Trophoblast cell (in vitro differentiated cells and primary cell): ENCODE measurements at regions not wholly inside any gene's neighbourhood (a gene's known extent, or its start where the extent isn't known, plus 50 kb on each side); places are given as distances from the start of the nearest gene placed in this dataset.

Experiments
- DNase-seq, 2 donors: peaks; one replicate each; pipeline ENCODE4 v3.0.0-alpha.2; 2016
- H2AFZ ChIP-seq: 2 replicates; pipeline ENCODE4 v1.6.1; 2013; ENCODE audit warnings: low read length, moderate library complexity, mild to moderate bottlenecking; ENCODE audit not compliant: insufficient read depth, poor library complexity
- H2AK5ac ChIP-seq: 2 replicates; pipeline ENCODE4 v1.6.1; 2013; ENCODE audit warnings: mild to moderate bottlenecking, low read length
- H2BK120ac ChIP-seq: 2 replicates; pipeline ENCODE4 v1.6.1; 2013; ENCODE audit warnings: low read length, mild to moderate bottlenecking, moderate library complexity; ENCODE audit not compliant: insufficient read depth, poor library complexity
- H2BK12ac ChIP-seq: 2 replicates; pipeline ENCODE4 v1.6.1; 2013; ENCODE audit warnings: mild to moderate bottlenecking, low read length, moderate library complexity
- H2BK5ac ChIP-seq: 2 replicates; pipeline ENCODE4 v1.6.1; 2013; ENCODE audit warnings: low read length, low read depth, moderate library complexity, mild to moderate bottlenecking; ENCODE audit not compliant: poor library complexity
- H3K14ac ChIP-seq: 2 replicates; pipeline ENCODE4 v1.6.1; 2013; ENCODE audit warnings: mild to moderate bottlenecking, low read length
- H3K18ac ChIP-seq: 2 replicates; pipeline ENCODE4 v1.6.1; 2013; ENCODE audit warnings: mild to moderate bottlenecking, low read length
- H3K23ac ChIP-seq: 2 replicates; pipeline ENCODE4 v1.6.1; 2013; ENCODE audit warnings: low read length
- H3K27ac ChIP-seq: 2 replicates; pipeline ENCODE4 v1.5.1; 2013; ENCODE audit warnings: low read depth, mild to moderate bottlenecking, inconsistent platforms, low read length, moderate library complexity
- H3K27me3 ChIP-seq: 2 replicates; pipeline ENCODE4 v1.6.1; 2013; ENCODE audit warnings: inconsistent platforms, mild to moderate bottlenecking, low read length, moderate library complexity; ENCODE audit not compliant: insufficient read depth
- H3K36me3 ChIP-seq, 2 experiments: 1 replicate in 1 of 2; 2 replicates in 1 of 2; pipeline ENCODE4 v1.6.1; 2013; ENCODE audit warnings: low read length in 2 of 2, mild to moderate bottlenecking in 2 of 2, moderate library complexity in 1 of 2; ENCODE audit not compliant: insufficient read depth in 2 of 2, control insufficient read depth in 1 of 2
- H3K4ac ChIP-seq: 2 replicates; pipeline ENCODE4 v1.6.1; 2013; ENCODE audit warnings: low read depth, mild to moderate bottlenecking, low read length, moderate library complexity
- H3K4me1 ChIP-seq, 2 experiments: 1 replicate in 1 of 2; 2 replicates in 1 of 2; pipeline ENCODE4 v1.6.1; 2013; ENCODE audit warnings: low read length in 2 of 2, mild to moderate bottlenecking in 2 of 2, moderate library complexity in 1 of 2; ENCODE audit not compliant: insufficient read depth in 2 of 2, control insufficient read depth in 1 of 2
- H3K4me2 ChIP-seq: 2 replicates; pipeline ENCODE4 v1.6.1; 2013; ENCODE audit warnings: inconsistent platforms, mild to moderate bottlenecking, low read length, moderate library complexity
- H3K4me3 ChIP-seq: 2 replicates; pipeline ENCODE4 v1.5.1; 2013; ENCODE audit warnings: mild to moderate bottlenecking, low read depth, low read length, inconsistent platforms
- H3K79me1 ChIP-seq: one replicate; pipeline ENCODE4 v1.6.1; 2013; ENCODE audit warnings: low read length
- H3K79me2 ChIP-seq: 2 replicates; pipeline ENCODE4 v1.6.1; 2013; ENCODE audit warnings: low read length, mild to moderate bottlenecking; ENCODE audit not compliant: control insufficient read depth, insufficient read depth, poor library complexity
- H3K9ac ChIP-seq: 2 replicates; pipeline ENCODE4 v1.6.1; 2013; ENCODE audit warnings: mild to moderate bottlenecking, low read length
- H3K9me3 ChIP-seq: 2 replicates; pipeline ENCODE4 v1.6.1; 2013; ENCODE audit warnings: low read depth, mild to moderate bottlenecking, control low read depth, inconsistent platforms, low read length; ENCODE audit not compliant: insufficient read depth
- H4K12ac ChIP-seq: 2 replicates; pipeline ENCODE4 v1.6.1; 2013; ENCODE audit warnings: low read depth, mild to moderate bottlenecking, low read length, moderate library complexity
- H4K8ac ChIP-seq: 2 replicates; pipeline ENCODE4 v1.6.1; 2013; ENCODE audit warnings: low read depth, mild to moderate bottlenecking, low read length, moderate library complexity
- H4K91ac ChIP-seq: one replicate; pipeline ENCODE4 v1.6.1; 2013; ENCODE audit warnings: low read depth, mild to moderate bottlenecking, low read length, moderate library complexity
- WGBS: extraction: QIAGEN DNeasy Blood & Tissue Kit; methylation state at CpG from one replicate; pipeline ENCODE4 v1.1.7; 2013; ENCODE audit warnings: missing lambda C conversion rate; ENCODE audit not compliant: insufficient read length, insufficient coverage; ENCODE audit errors: extremely low coverage; 5-methylcytosine and 5-hydroxymethylcytosine counted together

DNA sequence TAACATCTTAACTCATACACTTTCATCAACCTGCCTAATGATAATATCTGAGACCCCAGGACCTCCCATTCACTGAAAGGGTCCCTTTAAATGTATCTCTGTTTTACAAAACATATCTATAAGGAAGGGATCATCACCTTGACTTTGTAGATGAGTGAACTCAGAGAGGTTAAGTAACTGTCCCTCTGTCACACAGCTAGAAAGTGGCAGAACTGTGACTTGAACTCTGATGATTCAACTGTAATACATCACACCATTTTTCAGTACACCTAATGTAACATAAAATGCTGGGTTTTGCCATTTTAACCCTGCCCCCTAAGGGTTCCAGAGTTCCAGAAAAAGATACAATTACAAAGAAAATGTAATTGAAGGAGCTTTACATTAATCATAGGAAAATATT, 234.6 kb downstream of the ZEB2 start:
- H3K27me3 ChIP-seq: no peaks in the 10 kb centered on the region
- no peak overlapping the region for H3K23ac ChIP-seq
- H3K27ac ChIP-seq: no peak overlapping the region
- H3K14ac ChIP-seq: no peak overlapping the region
- DNase-seq: no peak
- no peak overlapping the region for H2BK120ac ChIP-seq
- no peaks in the 10 kb centered on the region for H3K4me1 ChIP-seq
- no peak overlapping the region for H2AFZ ChIP-seq
- no peak overlapping the region for H4K8ac ChIP-seq
- H3K4me2 ChIP-seq: no peak overlapping the region
- H3K79me2 ChIP-seq: no peaks in the 10 kb centered on the region
- H3K4ac ChIP-seq: no peak overlapping the region
- H3K18ac ChIP-seq: no peak overlapping the region
- H3K36me3 ChIP-seq: no peaks in the 10 kb centered on the region
- H2BK5ac ChIP-seq: no peak overlapping the region
- no peak overlapping the region for H4K12ac ChIP-seq
- no peak overlapping the region for H3K9ac ChIP-seq
- H2AK5ac ChIP-seq: no peak overlapping the region
- H2BK12ac ChIP-seq: no peak overlapping the region
- H3K79me1 ChIP-seq: no peaks in the 10 kb centered on the region
- no peak overlapping the region for H3K4me3 ChIP-seq
- no peaks in the 10 kb centered on the region for H3K9me3 ChIP-seq
- no peak overlapping the region for H4K91ac ChIP-seq

DNA sequence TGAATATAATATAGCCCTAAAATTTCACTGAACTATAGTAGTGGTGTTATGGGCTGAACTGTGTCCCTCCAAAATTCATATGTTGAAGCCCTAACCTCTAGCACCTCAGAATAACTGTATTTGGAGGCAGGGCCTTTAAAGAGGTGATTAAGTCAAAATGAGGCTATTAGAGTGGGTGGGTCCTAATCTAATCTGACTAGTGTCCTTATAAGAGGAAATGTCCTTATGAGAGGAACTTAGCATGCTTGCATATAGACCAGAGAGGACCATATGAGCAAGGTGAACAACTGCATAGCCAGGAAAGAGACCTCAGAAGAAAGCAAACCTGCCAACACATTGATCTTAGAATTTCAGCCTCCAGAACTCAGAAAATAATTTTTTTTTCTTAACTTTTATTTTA, 238.4 kb downstream of the ZEB2 start:
- Histone ChIP-seq H2AFZ (no peak overlapping the region), H3K79me2 (no peaks in the 10 kb centered on the region), H3K23ac (no peak overlapping the region), H3K36me3 (no peaks in the 10 kb centered on the region), H3K9me3 (no peaks in the 10 kb centered on the region), H2BK5ac (no peak overlapping the region), H2BK120ac (no peak overlapping the region), H3K79me1 (no peaks in the 10 kb centered on the region), H3K9ac (no peak overlapping the region), H3K27ac (no peak overlapping the region), H4K8ac (no peak overlapping the region), H3K4me1 (no peaks in the 10 kb centered on the region), H3K18ac (no peak overlapping the region), H3K27me3 (no peaks in the 10 kb centered on the region), H3K14ac (no peak overlapping the region), H3K4ac (no peak overlapping the region), H4K12ac (no peak overlapping the region), H3K4me3 (no peak overlapping the region), H4K91ac (no peak overlapping the region), H2AK5ac (no peak overlapping the region), H3K4me2 (no peak overlapping the region), H2BK12ac (no peak overlapping the region)
- no peak for DNase-seq

DNA sequence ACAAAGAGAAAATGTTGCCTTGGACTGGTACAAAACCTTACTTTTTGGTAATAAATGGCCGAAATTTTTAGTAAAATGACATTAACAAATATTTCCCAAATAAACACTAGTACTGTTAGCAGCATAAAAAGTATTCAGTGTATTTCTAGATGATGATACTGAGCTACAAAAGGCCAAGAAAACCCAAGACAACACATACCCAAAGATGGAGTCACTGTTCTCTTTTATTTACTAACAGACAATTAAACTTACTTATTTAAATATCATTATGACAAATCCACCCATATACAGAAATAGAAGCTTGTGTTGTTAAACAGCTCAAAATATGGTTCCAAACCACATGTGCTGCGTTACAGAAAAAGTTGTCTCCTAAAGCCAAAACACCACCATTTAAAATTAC, 239.9 kb downstream of the ZEB2 start:
- Histone ChIP-seq H3K23ac (no peak overlapping the region), H4K8ac (no peak overlapping the region), H3K9me3 (no peaks in the 10 kb centered on the region), H3K18ac (no peak overlapping the region), H3K4me3 (no peak overlapping the region), H3K36me3 (no peaks in the 10 kb centered on the region), H4K91ac (no peak overlapping the region), H3K79me2 (no peaks in the 10 kb centered on the region), H3K79me1 (no peaks in the 10 kb centered on the region), H3K4me2 (no peak overlapping the region), H3K4me1 (no peaks in the 10 kb centered on the region), H3K27me3 (no peaks in the 10 kb centered on the region), H2BK120ac (no peak overlapping the region), H3K9ac (no peak overlapping the region), H2AK5ac (no peak overlapping the region), H3K14ac (no peak overlapping the region), H4K12ac (no peak overlapping the region), H2BK12ac (no peak overlapping the region), H3K4ac (no peak overlapping the region), H2BK5ac (no peak overlapping the region), H2AFZ (no peak overlapping the region), H3K27ac (no peak overlapping the region)
- no peak for DNase-seq
- WGBS: no CpG with 5 or more reads among the region's 2 CpGs

DNA sequence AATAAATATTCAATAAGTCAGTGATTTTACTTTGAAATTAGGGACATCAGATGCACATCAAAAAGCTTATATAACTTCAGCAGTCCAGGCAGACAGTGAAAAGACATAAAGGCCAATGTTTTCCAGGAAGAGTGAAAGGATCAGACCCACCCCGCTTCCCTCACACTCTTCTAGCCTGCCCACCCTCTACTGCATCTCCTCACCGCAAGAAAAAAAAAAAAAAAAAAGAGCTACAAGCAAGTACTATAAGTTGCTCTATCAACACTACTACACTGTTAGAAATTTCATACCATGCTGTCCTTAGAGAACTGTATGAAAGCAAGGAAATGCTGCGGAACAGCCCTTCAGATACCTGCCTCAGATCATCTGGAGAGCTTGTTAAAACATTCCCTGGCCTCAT, 240.8 kb downstream of the ZEB2 start:
- no peak overlapping the region for H3K4me2 ChIP-seq
- no peak overlapping the region for H2AK5ac ChIP-seq
- no peak overlapping the region for H3K18ac ChIP-seq
- H3K23ac ChIP-seq: no peak overlapping the region
- no peak overlapping the region for H2AFZ ChIP-seq
- H3K4me1 ChIP-seq: no peaks in the 10 kb centered on the region
- H2BK5ac ChIP-seq: no peak overlapping the region
- no peaks in the 10 kb centered on the region for H3K9me3 ChIP-seq
- no CpG with 5 or more reads among the region's 3 CpGs for WGBS
- H3K4ac ChIP-seq: no peak overlapping the region
- H3K36me3 ChIP-seq: no peaks in the 10 kb centered on the region
- H3K27ac ChIP-seq: no peak overlapping the region
- no peak overlapping the region for H3K14ac ChIP-seq
- H3K27me3 ChIP-seq: no peaks in the 10 kb centered on the region
- H3K4me3 ChIP-seq: no peak overlapping the region
- no peak overlapping the region for H4K8ac ChIP-seq
- no peak overlapping the region for H2BK12ac ChIP-seq
- no peak overlapping the region for H2BK120ac ChIP-seq
- H4K12ac ChIP-seq: no peak overlapping the region
- H3K79me2 ChIP-seq: no peaks in the 10 kb centered on the region
- H3K79me1 ChIP-seq: no peaks in the 10 kb centered on the region
- H3K9ac ChIP-seq: no peak overlapping the region
- no peak for DNase-seq
- no peak overlapping the region for H4K91ac ChIP-seq
